Colon (tissue), 2 donors: ENCODE measurements at regions not wholly inside any gene's neighbourhood (a gene's known extent, or its start where the extent isn't known, plus 50 kb on each side); places are given as distances from the start of the nearest gene placed in this dataset.
"Not testable (repeated sequence)": the region's sequence is repeated elsewhere in the genome, so short reads cannot be mapped to it uniquely, and the experiment has no call there.

Source experiments
- FAIRE-seq: peaks from 2 replicates; lab custom pipeline; 2012; peaks lifted over from hg19 to GRCh38; lab: Jason Lieb, UNC
- donor health status: control.
- donor health status: control.

DNA sequence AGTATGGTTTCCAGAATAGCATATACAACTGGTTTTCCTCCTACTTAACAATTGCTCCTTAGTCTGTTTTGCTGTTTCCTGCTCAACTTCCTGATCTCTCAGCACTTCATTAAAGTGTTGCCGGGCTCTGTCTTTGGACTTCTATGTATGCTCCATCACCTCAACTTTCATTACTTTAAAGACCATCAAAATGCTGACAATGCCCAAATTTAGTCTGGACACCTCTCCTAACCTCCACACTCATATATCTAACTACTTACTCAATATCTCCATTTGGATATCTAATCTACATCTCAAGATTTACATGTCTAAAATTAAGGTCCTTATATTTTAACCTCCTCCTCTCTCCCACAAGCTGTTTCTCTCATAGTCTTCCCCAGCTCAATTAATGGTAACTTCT, 54.4 kb upstream of the LGR5 start:
- no peak for FAIRE-seq

DNA sequence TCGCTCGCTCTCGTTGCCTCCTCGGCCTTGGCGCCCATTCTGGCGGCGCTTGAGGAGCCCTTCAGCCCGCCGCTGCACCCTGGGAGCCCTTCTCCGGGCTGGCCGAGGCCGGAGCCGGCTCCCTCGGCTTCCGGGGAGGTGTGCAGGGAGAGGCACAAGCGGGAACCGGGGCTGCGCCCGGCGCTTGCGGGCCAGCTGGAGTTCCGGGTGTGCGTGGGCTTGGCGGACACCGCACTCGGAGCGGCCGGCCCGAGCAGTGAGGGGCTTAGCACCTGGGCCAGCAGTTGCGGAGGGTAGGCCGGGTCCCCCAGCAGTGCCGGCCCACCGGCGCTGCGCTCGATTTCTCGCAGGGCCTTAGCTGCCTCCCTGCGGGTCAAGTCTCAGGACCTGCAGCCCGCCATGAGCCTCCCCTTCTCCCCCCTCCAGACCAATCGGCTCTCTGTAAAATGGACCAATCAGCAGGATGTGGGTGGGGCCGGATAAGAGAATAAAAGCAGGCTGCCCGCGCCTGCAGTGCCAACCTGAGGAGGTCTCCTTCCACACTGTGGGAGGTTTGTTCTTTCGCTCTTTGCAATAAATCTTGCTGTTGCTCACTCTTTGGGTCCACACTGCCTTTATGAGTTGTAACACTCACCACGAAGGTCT, 62.8 kb upstream of the LGR5 start:
- not testable (repeated sequence) for FAIRE-seq

DNA sequence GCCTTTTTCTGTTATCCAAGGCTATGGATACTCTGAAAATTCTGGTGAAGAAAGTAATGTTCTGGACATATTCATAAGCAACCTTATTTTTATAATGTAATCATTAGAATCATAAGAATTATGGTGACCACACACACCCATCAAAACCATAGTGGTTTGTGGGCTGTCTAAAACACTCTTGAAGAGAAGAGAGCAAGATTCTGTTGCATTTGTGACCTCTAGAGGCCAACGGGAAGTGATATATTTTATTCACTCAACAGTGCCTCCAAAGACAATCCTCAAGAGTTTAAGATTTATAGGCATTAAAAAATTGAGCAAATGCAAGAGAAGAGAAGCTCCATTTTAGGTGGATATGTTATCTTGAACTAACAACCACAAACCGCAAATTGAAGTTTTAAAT, 68.5 kb upstream of the LGR5 start:
- no peak for FAIRE-seq

DNA sequence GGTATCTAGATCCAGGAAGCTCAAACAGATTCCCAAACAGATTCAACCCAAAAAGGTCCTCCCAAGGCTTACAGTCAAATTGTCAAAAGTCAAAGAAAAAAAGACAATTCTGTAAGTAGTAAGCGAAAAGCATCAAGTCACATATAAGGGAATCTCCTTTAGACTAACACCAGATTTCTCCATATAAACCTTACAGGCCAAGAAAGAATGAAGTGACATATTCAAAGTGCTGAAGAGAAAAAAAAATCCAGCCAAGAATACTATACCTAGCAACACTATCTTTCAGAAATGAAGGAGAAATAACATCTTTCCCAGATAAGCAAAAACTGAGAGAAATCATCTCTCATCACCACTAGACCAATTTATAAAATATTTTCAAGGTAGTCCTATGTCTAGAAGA, 79.6 kb upstream of the LGR5 start:
- no peak for FAIRE-seq

GRCh38 chr12:71356569-71356968, 83.0 kb upstream of the LGR5 start:
- FAIRE-seq = no peak

- FAIRE-seq = no peak
Observed at GRCh38 chr12:71354871-71355270, 84.7 kb upstream of the LGR5 start.

- no peak for FAIRE-seq
Observed at GRCh38 chr12:71353607-71354006, 86.0 kb upstream of the LGR5 start.

DNA sequence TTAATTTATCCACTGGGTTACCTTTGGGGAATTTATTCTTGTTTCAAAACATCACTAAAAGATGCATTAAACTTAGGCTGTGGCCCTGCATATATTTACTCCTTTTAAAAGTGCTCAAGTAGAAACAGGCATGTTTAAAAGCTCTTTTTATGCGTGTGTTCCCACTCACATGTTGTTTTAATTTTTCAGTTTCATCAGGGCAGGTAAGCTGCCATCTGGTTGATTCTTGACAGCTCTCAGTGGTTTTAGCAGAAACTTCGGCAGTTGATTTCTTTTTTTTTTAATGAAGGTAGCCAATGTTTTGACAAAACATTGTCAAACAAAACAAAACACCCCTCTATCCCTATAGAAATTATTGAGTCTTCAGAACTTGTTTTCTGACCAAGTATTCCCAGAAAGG, 89.6 kb upstream of the LGR5 start:
- no peak for FAIRE-seq

DNA sequence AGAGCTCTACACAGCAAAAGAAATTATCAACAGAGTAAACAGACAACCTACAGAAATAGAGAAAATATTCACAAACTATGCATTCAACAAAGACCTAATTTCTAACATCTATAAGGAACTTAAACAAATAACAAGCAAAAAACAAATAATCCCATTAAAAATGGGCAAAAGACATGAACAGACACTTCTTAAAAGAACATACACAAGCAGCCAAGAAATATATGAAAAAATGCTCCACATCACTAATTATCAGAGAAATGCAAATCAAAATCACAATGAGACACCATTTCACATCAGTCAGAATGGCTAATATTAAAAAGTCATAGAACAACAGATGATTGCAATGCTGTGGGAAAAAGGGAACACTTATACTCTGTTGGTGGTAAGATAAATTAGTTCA, 100.7 kb upstream of the LGR5 start:
- no peak for FAIRE-seq

- FAIRE-seq = no peak
Observed at GRCh38 chr12:71335963-71336257, 103.7 kb upstream of the LGR5 start.

GRCh38 chr12:71335151-71335962, 104.2 kb upstream of the LGR5 start:
- no peak for FAIRE-seq

- no peak for FAIRE-seq
Observed at GRCh38 chr12:71333418-71333817, 106.2 kb upstream of the LGR5 start.

- FAIRE-seq = no peak
Observed at GRCh38 chr12:71329956-71330355, 109.6 kb upstream of the LGR5 start.

- FAIRE-seq = no peak
Observed at GRCh38 chr12:71321531-71321930, 118.1 kb upstream of the LGR5 start.

DNA sequence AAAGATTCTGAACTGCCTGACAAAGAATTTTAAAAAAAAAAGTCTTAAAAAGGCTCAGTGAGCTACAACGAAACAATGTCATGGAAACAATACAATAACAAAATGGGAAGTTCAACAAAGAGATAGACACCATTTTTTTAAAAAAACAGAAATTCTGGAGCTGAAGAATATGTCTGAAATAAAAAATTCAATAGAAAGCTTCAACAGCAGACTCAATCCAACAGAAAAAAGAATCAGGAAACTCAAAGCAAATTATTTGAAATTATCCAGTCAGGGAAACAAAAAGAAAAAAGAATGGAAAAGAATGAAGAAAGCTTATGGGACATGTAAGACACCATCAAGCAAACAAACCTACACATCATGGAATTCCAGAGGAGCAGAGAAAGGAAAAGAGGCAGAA, 118.5 kb upstream of the LGR5 start:
- FAIRE-seq = no peak

DNA sequence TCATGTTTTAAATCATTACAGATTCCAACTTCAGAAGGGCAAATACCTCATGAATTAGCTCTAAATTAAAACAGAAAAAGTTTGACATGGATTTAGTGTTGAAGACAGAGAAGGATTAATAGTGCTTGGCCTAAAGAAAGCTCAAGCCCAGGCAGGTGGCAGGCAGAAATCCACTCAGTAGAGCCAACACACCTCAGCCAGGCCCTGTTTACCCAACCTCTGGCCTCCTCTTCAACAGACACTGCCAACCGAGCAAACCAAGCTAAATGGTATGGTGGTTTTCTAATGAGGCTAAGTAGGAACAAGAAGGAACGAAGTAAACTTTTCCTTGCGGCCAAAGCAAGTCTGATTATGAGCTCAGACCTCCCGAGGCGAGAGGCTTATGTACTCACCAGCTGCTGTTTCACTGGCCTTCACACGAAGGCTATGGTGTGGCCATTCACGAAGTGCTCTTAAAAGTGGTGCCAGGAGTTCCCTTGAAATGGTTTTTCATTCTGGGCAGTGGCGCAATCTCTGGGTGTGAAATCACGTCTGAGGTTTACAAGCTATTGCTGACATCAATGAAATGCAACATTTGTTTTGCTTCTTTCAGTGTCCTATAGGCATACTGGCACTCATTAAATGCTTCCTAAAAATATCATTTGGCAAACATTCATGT, 124.1 kb upstream of the LGR5 start:
- no peak for FAIRE-seq

GRCh38 chr12:71312768-71313403, 126.7 kb upstream of the LGR5 start:
- FAIRE-seq = no peak

DNA sequence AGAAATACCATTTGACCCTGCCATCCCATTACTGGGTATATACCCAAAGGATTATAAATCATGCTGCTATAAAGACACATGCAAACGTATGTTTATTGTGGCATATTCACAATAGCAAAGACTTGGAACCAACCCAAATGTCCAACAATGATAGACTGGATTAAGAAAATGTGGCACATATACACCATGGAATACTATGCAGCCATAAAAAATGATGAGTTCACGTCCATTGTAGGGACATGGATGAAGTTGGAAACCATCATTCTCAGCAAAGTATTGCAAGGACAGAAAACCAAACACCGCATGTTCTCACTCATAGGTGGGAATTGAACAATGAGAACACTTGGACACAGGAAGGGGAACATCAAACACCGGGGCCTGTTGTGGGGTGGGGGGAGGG, 128.0 kb upstream of the LGR5 start:
- not testable (repeated sequence) for FAIRE-seq

DNA sequence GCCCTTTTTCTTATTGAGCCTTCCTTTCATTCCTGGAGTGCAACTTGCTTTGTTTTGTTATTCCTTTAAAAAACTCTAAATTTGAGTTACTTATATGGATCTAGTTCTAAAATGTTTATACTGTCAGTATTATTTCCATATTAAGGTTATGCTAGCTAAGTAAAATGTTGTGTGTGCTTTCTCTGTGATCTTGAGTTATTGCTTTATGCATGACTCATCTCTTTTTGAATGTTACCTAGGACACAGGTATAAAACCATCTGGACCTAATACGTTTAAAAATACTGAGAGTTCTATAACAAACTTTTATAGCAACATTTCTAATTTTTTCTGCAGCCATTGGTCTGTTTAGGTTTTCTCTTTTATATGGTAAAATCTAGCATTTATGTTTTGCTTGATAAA, 132.8 kb upstream of the LGR5 start:
- no peak for FAIRE-seq

DNA sequence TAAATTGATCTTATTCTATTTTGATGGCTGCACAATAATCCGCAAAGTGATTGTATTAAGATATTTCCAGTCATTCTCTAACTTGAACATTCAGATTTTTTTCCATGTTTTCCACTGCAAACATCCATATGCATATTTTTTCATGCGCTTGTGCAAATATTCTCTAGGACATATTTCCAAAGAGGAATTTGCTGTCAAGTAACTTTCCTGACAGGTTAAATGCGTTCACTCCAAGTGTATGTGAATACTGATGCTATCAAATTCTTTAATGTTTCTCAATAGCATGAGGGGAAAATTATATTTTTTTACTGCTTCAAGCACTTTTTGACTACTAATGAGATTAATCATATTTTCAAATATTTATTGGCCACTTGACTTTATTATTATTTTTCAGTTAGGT, 135.3 kb upstream of the LGR5 start:
- no peak for FAIRE-seq

- FAIRE-seq = no peak
Observed at GRCh38 chr12:71303199-71303598, 136.4 kb upstream of the LGR5 start.

DNA sequence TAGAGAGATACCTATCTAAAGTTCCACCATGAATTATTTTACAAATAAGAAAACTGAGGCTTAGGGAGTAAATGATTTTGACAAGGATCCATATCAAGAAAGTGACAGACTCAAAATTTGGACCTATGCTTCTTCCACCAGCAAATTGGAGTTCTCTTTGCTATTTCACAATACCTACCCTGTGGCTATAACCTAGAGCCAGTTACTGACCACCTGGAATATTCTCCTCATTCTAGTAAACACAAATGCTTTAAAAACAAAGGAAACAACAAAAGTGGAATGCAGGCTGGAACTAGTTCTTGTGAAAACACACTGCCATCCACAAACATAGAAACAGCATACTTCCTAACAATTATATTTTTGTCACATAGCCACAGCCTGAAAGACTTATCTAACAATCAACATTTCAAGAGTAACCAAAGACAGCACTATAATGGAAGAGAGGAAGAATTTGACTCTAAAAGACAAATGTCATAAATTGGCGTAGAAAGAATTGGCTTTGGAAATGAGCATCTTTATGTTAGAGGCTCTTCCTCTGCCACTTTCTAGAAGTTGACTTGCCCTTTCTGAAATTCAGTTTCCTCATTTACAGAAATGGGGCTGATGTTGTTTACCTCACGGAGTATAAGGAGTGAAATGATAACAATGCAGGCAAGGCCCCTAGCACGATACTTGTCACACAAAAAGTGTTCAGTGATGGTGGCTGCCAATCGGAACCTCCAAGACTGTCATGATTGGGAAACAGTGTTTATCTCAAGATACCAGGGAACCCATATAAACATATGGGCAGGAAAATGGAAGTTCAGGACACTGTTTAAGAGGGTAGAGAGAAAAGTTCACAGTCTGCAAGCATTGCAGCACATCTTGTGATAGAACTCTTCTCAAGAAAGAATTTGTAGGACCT, 138.6 kb upstream of the LGR5 start:
- FAIRE-seq = no peak
